Endometrium (tissue), 2 donors: ENCODE measurements at regions not wholly inside any gene's neighbourhood (a gene's known extent, or its start where the extent isn't known, plus 50 kb on each side); places are given as distances from the start of the nearest gene placed in this dataset.

Experiments used
- FAIRE-seq: peaks from 2 replicates; lab custom pipeline; 2012; peaks lifted over from hg19 to GRCh38; lab: Jason Lieb, UNC
- donor health status: control.
- donor health status: control.

- FAIRE-seq = no peak
Measured at GRCh38 chr2:215685238-215685990, 249.5 kb upstream of the FN1 start.

- no peak for FAIRE-seq
Measured at GRCh38 chr2:215684448-215685237, 248.8 kb upstream of the FN1 start.

- FAIRE-seq = no peak
Measured at GRCh38 chr2:215683295-215683694, 247.4 kb upstream of the FN1 start.

- FAIRE-seq = no peak
Measured at GRCh38 chr2:215681799-215682596, 246.1 kb upstream of the FN1 start.

GRCh38 chr2:215680605-215681598 is 245.0 kb upstream of the FN1 start:
- FAIRE-seq = no peak

GRCh38 chr2:215678094-215678493 is 242.2 kb upstream of the FN1 start:
- FAIRE-seq = no peak

GRCh38 chr2:215677481-215677880 is 241.6 kb upstream of the FN1 start:
- no peak for FAIRE-seq

GRCh38 chr2:215672406-215672805 is 236.5 kb upstream of the FN1 start:
- FAIRE-seq = no peak

- no peak for FAIRE-seq
Measured at GRCh38 chr2:215671691-215672090, 235.8 kb upstream of the FN1 start.

GRCh38 chr2:215671244-215671643 is 235.4 kb upstream of the FN1 start:
- no peak for FAIRE-seq

GRCh38 chr2:215670396-215670795 is 234.5 kb upstream of the FN1 start:
- no peak for FAIRE-seq

- FAIRE-seq = no peak
Measured at GRCh38 chr2:215668378-215668775, 232.5 kb upstream of the FN1 start.

GRCh38 chr2:215667585-215668377 is 231.9 kb upstream of the FN1 start:
- FAIRE-seq = peak; percentile 15

GRCh38 chr2:215664847-215665525 is 229.1 kb upstream of the FN1 start:
- FAIRE-seq = no peak

GRCh38 chr2:215662715-215663114 is 226.8 kb upstream of the FN1 start:
- FAIRE-seq = no peak

GRCh38 chr2:215660687-215661086 is 224.8 kb upstream of the FN1 start:
- FAIRE-seq = no peak

- no peak for FAIRE-seq
Measured at GRCh38 chr2:215659650-215660049, 223.8 kb upstream of the FN1 start.

- FAIRE-seq = no peak
Measured at GRCh38 chr2:215658635-215659305, 222.9 kb upstream of the FN1 start.

GRCh38 chr2:215657844-215658243 is 222.0 kb upstream of the FN1 start:
- no peak for FAIRE-seq
